ENCODE measurements at regions not wholly inside any gene's neighbourhood (a gene's known extent, or its start where the extent isn't known, plus 50 kb on each side); places are given as distances from the start of the nearest gene placed in this dataset.

- DNase-seq = no peak
Measured at GRCh38 chr2:146934921-146935320, 909.9 kb upstream of the ACVR2A start.

- no peak for DNase-seq
Measured at GRCh38 chr2:146931109-146931508, 913.7 kb upstream of the ACVR2A start.

GRCh38 chr2:146927080-146927711 is 917.6 kb upstream of the ACVR2A start:
- DNase-seq = no peak

GRCh38 chr2:146918280-146918679 is 926.5 kb upstream of the ACVR2A start:
- DNase-seq = no peak

GRCh38 chr2:146917431-146918042 is 927.3 kb upstream of the ACVR2A start:
- no peak for DNase-seq

- no peak for DNase-seq
Measured at GRCh38 chr2:146916914-146917313, 927.9 kb upstream of the ACVR2A start.

GRCh38 chr2:146913476-146913875 is 931.4 kb upstream of the ACVR2A start:
- no peak for DNase-seq

GRCh38 chr2:146912536-146912935 is 932.3 kb upstream of the ACVR2A start:
- no peak for DNase-seq

GRCh38 chr2:146908776-146909175 is 936.1 kb upstream of the ACVR2A start:
- no peak for DNase-seq

- DNase-seq = no peak
Measured at GRCh38 chr2:146898083-146898482, 946.7 kb upstream of the ACVR2A start.

GRCh38 chr2:146894514-146894913 is 950.3 kb upstream of the ACVR2A start:
- DNase-seq = no peak

- DNase-seq = no peak
Measured at GRCh38 chr2:146893500-146894041, 951.3 kb upstream of the ACVR2A start.

GRCh38 chr2:146890491-146890890 is 954.3 kb upstream of the ACVR2A start:
- no peak for DNase-seq

- DNase-seq = no peak
Measured at GRCh38 chr2:146879882-146880281, 964.9 kb upstream of the ACVR2A start.

GRCh38 chr2:146874260-146874658 is 970.6 kb upstream of the ACVR2A start:
- DNase-seq = no peak

- no peak for DNase-seq
Measured at GRCh38 chr2:146873646-146874259, 971.1 kb upstream of the ACVR2A start.

GRCh38 chr2:146873056-146873455 is 971.8 kb upstream of the ACVR2A start:
- no peak for DNase-seq

- DNase-seq = no peak
Measured at GRCh38 chr2:146870691-146871090, 974.1 kb upstream of the ACVR2A start.

- DNase-seq = no peak
Measured at GRCh38 chr2:146869328-146869727, 975.5 kb upstream of the ACVR2A start.

GRCh38 chr2:146868051-146868450 is 976.8 kb upstream of the ACVR2A start:
- no peak for DNase-seq

- DNase-seq = no peak
Measured at GRCh38 chr2:146867477-146867986, 977.3 kb upstream of the ACVR2A start.

GRCh38 chr2:146853741-146854444 is 990.9 kb upstream of the ACVR2A start:
- no peak for DNase-seq

- no peak for DNase-seq
Measured at GRCh38 chr2:146852661-146853060, 992.2 kb upstream of the ACVR2A start.
